ENCODE measurements at regions not wholly inside any gene's neighbourhood (a gene's known extent, or its start where the extent isn't known, plus 50 kb on each side); places are given as distances from the start of the nearest gene placed in this dataset.

DNA sequence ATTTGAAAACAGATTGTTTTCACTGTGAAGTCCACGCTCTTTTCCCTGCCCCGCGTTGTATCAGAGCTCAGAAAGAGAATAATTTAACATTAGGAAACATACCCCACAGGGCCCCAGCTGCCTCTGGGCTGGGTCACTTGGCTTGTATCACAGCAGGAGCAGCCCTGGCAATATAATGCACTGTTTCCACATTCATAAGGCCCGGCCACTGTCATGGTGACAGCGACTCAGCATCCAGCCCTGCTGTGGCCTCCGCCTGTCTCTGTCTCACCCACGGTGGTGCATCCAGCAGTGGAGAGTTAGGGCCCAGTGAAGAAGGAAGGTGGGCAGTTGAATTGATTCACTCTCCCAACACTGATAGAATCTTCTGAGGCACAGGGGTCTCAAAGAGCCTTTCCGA, 188.9 kb downstream of the NSG2 start:
- Histone ChIP-seq H3K36me3 (no peaks in the 10 kb centered on the region), H3K9me3 (no peaks in the 10 kb centered on the region), H3K4me3 (no peak overlapping the region), H3K27me3 (no peaks in the 10 kb centered on the region), H3K27ac (no peak overlapping the region), H3K4me1 (ENCODE audit: insufficient read depth) (no peaks in the 10 kb centered on the region)
- TF ChIP-seq EP300 (IDR thresholded peaks at IDR 0.05): no peak
- no peak for TF ChIP-seq POLR2A (IDR thresholded peaks at IDR 0.05)
- TF ChIP-seq, protein P1, sequence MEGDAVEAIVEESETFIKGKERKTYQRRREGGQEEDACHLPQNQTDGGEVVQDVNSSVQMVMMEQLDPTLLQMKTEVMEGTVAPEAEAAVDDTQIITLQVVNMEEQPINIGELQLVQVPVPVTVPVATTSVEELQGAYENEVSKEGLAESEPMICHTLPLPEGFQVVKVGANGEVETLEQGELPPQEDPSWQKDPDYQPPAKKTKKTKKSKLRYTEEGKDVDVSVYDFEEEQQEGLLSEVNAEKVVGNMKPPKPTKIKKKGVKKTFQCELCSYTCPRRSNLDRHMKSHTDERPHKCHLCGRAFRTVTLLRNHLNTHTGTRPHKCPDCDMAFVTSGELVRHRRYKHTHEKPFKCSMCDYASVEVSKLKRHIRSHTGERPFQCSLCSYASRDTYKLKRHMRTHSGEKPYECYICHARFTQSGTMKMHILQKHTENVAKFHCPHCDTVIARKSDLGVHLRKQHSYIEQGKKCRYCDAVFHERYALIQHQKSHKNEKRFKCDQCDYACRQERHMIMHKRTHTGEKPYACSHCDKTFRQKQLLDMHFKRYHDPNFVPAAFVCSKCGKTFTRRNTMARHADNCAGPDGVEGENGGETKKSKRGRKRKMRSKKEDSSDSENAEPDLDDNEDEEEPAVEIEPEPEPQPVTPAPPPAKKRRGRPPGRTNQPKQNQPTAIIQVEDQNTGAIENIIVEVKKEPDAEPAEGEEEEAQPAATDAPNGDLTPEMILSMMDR (IDR thresholded peaks at IDR 0.05): no peak
- no peak for DNase-seq
- intact Hi-C loops (cut with DNase I): no loop called here
- WGBS, 3 donors: 66 to 96% (median 94%) methylated on average over 8 of the region's 8 CpGs

DNA sequence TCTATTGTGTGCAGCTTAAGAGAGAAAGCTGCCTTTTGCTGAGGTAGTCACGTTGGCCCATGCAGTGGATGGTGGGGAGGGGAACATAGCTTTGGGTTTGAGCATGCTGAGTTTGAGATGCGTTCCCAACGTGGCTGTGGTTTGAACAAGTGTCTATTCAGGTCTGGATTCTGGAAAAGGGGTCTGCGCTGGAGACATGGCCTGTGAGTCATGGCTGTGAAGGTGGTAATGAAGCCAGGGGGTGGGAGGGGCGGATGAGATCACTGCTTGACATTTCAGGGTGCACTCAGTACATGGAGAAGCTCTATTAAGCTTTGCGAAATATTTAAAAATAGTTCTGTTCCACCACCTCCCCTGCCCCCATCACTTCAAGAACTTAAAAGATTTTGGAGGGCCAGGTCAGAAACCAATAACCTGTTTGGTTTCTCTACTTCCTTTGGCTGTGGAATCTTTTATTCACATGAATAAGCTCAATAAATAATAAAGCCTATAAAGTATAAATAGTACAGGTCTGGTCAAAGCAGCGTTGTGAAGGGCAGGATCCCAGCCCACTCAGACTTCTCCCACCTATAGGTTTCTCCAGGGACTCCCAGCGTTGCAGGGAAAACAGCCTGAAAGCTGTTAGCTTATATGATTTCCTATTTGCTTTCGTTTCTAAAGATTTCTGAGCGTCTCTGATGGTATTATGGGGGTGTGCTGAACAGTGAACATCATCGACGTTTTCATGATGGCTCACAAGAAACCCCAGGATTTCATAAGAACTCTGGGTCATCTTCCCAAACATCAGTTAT, 189.9 kb downstream of the NSG2 start:
- intact Hi-C loops (cut with DNase I): no loop called here
- no peaks in the 10 kb centered on the region for H3K4me1 ChIP-seq (ENCODE audit: insufficient read depth)
- H3K9me3 ChIP-seq: no peaks in the 10 kb centered on the region
- no peaks in the 10 kb centered on the region for H3K27me3 ChIP-seq
- DNase-seq: no peak
- no peak overlapping the region for H3K27ac ChIP-seq
- TF ChIP-seq, protein P1 (IDR thresholded peaks at IDR 0.05): no peak
- TF ChIP-seq POLR2A (IDR thresholded peaks at IDR 0.05): no peak
- no peak for TF ChIP-seq EP300 (IDR thresholded peaks at IDR 0.05)
- no peaks in the 10 kb centered on the region for H3K36me3 ChIP-seq
- 78 to 84% (median 79%) methylated on average over 12 of the region's 12 CpGs for whole genome bisulfite sequencing, 3 donors
- no peak overlapping the region for H3K4me3 ChIP-seq

DNA sequence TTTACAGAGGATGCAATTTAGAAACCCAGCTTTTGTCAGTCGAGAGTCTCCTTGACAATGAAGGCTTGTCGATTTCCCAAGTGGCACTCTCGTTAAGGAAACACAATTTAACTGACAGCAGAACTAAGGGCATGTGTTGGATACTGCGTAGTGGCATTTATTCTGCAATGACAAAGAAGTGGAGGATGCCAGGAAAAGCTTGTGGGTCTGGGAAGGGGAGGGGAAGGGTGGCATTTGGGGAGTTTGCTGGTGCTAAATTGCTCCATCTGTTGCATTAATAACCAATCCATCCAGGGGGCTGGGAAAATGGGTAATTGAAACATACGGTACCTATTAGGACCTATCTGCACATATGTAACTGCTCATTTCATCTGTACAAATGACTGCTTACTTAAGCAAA, 190.6 kb downstream of the NSG2 start:
- Histone ChIP-seq H3K4me3 (no peak overlapping the region), H3K9me3 (no peaks in the 10 kb centered on the region), H3K27ac (no peak overlapping the region), H3K36me3 (no peaks in the 10 kb centered on the region), H3K4me1 (ENCODE audit: insufficient read depth) (no peaks in the 10 kb centered on the region), H3K27me3 (no peaks in the 10 kb centered on the region)
- intact Hi-C loops (cut with DNase I): no loop called here
- TF ChIP-seq POLR2A (IDR thresholded peaks at IDR 0.05) (no peak), EP300 (IDR thresholded peaks at IDR 0.05) (no peak)
- DNase-seq: no peak
- WGBS, 3 donors: 80 to 81% (median 80%) methylated on average over 5 of the region's 5 CpGs

DNA sequence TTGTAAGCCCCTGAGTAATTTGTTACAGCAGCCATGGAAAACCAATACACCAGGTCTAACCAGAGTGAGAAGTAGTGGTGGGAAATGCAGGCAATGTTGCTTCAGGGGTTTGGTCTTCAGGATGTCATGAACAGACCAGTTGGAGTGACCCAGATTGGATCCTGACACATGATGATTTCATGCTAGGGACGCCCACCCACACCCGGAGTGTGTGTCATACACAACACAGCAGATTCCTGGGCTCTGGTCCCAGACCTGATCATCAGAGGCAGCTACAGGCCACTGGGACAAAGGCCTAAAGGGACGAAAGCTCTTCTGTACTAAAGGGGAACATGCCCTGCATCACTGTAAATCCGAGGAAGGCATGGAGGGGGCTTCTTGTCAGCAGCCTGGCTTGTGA, 194.2 kb downstream of the NSG2 start:
- Histone ChIP-seq H3K4me3 (no peak overlapping the region), H3K27ac (no peak overlapping the region), H3K4me1 (ENCODE audit: insufficient read depth) (no peaks in the 10 kb centered on the region), H3K27me3 (no peaks in the 10 kb centered on the region), H3K36me3 (no peaks in the 10 kb centered on the region), H3K9me3 (no peaks in the 10 kb centered on the region)
- no peak for DNase-seq
- 68 to 85% (median 84%) methylated on average over 4 of the region's 4 CpGs for WGBS, 3 donors
- no peak for TF ChIP-seq POLR2A (IDR thresholded peaks at IDR 0.05)
- TF ChIP-seq EP300 (IDR thresholded peaks at IDR 0.05): no peak
- TF ChIP-seq, protein P1 (IDR thresholded peaks at IDR 0.05): no peak
- intact Hi-C loops (cut with DNase I): no loop called here

DNA sequence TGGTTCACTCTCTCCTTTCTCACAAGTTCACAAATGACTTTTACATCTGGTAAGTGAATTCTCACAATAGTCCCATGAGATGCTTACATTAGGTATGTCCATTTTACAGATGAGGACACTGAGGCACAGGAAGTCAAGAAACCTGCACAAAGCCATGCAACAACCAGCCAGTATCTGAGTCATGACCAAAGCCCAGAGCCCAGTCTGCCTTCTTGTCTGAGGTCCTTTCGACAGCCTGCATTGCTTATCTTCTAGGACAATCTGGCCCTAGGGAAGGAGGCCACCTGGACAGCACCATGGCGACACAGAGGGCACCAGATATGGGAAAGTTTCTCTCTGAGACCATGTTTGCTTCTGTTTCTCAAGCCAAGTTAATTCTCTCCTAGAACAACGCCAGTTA, 197.1 kb downstream of the NSG2 start:
- H3K4me3 ChIP-seq: no peak overlapping the region
- H3K36me3 ChIP-seq: no peaks in the 10 kb centered on the region
- H3K9me3 ChIP-seq: no peaks in the 10 kb centered on the region
- TF ChIP-seq EP300 (IDR thresholded peaks at IDR 0.05): no peak
- TF ChIP-seq POLR2A (IDR thresholded peaks at IDR 0.05): no peak
- TF ChIP-seq, protein P1 (IDR thresholded peaks at IDR 0.05): no peak
- H3K4me1 ChIP-seq (ENCODE audit: insufficient read depth): no peaks in the 10 kb centered on the region
- H3K27me3 ChIP-seq: no peaks in the 10 kb centered on the region
- intact Hi-C loops (cut with DNase I): no loop called here
- WGBS, 3 donors: 73 to 87% (median 77%) methylated on average over 3 of the region's 3 CpGs
- no peak overlapping the region for H3K27ac ChIP-seq
- no peak for DNase-seq
